ENCODE measurements at regions not wholly inside any gene's neighbourhood (a gene's known extent, or its start where the extent isn't known, plus 50 kb on each side); places are given as distances from the start of the nearest gene placed in this dataset.
"Not testable (repeated sequence)": the region's sequence is repeated elsewhere in the genome, so short reads cannot be mapped to it uniquely, and the experiment has no call there.

DNA sequence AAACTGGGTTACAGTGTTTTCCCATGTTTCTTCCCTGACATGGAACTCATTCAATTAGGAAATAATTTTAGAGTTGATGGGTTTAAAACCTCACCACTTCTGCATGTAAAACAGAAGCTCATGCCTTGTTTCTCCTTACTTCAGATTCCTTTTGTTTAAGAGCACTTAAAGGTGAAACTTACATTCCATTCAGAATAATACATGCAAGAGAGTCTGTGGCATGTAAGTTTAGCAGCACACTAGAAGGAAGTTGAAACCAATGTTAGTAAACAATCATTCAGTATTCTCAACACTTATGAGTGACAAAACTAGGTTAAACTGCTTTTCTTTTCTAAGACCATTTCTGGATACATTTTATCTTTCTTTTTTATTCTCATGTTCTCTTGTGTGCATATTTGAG, 495.6 kb upstream of the PTCHD4 start:
- CTCF ChIA-PET, result no interaction called here
- POLR2A ChIA-PET, result no interaction called here
- Histone ChIP-seq H3K36me3 (ENCODE audit: control insufficient read depth, insufficient read depth, low read length) (no peaks in the 10 kb centered on the region), H3K4me3 (ENCODE audit: low read depth, low read length) (no peak overlapping the region), H3K27me3 (ENCODE audit: control insufficient read depth, insufficient read depth, low read length) (no peaks in the 10 kb centered on the region)
- TF ChIP-seq, protein P1, sequence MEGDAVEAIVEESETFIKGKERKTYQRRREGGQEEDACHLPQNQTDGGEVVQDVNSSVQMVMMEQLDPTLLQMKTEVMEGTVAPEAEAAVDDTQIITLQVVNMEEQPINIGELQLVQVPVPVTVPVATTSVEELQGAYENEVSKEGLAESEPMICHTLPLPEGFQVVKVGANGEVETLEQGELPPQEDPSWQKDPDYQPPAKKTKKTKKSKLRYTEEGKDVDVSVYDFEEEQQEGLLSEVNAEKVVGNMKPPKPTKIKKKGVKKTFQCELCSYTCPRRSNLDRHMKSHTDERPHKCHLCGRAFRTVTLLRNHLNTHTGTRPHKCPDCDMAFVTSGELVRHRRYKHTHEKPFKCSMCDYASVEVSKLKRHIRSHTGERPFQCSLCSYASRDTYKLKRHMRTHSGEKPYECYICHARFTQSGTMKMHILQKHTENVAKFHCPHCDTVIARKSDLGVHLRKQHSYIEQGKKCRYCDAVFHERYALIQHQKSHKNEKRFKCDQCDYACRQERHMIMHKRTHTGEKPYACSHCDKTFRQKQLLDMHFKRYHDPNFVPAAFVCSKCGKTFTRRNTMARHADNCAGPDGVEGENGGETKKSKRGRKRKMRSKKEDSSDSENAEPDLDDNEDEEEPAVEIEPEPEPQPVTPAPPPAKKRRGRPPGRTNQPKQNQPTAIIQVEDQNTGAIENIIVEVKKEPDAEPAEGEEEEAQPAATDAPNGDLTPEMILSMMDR (IDR thresholded peaks at IDR 0.05; ENCODE audit: insufficient read depth, low read depth, low read length), result no peak
- DNase-seq (ENCODE audit: low read depth), result no peak

DNA sequence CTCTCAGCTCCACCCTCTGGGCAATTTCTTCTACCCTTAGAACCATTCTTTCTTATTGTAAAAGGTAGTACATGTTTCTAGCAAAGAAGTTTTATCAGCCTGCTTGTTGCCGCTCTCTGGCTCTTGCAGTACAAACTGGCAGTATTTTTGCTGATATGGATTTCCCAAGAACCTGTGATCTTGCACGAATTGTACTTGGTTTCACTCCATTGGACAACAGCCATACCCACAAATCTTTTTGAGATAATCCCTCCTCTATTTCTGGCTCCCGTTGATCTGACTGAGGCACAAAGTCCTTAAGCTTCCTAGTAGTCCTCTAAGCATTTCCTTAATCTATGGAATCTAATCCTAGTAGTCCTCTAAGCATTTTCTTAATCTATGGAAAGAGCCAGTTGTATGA, 487.0 kb upstream of the PTCHD4 start:
- Histone ChIP-seq H3K27me3 (ENCODE audit: control insufficient read depth, insufficient read depth, low read length) (peaks cover 4% of the 10 kb centered on the region; the same call in 1 of the 2 replicates), H3K36me3 (ENCODE audit: control insufficient read depth, insufficient read depth, low read length) (no peaks in the 10 kb centered on the region), H3K4me3 (ENCODE audit: low read depth, low read length) (no peak overlapping the region)
- TF ChIP-seq, protein P1 (IDR thresholded peaks at IDR 0.05; ENCODE audit: insufficient read depth, low read depth, low read length), result no peak
- ChIA-PET CTCF (interaction anchor here (1.6 kb wide), 1 partner anchor 11 kb away, joined by 6 read pairs; no protein-coding TSS in a partner anchor), POLR2A (no interaction called here)
- DNase-seq (ENCODE audit: low read depth), result no peak

DNA sequence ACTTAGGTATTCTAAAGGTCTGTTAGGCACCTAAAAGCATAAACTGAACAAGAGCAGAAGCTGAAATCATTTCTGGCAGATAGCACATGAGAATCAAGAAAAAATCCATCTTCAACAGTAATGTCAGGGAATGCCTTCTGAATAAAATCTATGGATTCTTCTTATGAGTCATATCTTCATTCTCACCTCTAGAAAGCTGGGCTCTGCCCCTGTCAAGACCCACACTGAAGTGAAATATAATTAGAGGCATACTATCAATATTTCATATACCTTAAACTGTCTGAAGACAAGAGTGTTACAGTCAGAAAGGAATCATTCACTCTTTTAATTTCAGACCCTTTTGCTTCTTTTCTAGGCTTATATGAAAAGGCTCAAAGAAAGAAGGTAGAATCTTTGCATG, 485.8 kb upstream of the PTCHD4 start:
- no peaks in the 10 kb centered on the region for H3K36me3 ChIP-seq (ENCODE audit: control insufficient read depth, insufficient read depth, low read length)
- POLR2A ChIA-PET, result no interaction called here
- no peak for DNase-seq (ENCODE audit: low read depth)
- no peak overlapping the region for H3K4me3 ChIP-seq (ENCODE audit: low read depth, low read length)
- TF ChIP-seq, protein P1 (IDR thresholded peaks at IDR 0.05; ENCODE audit: insufficient read depth, low read depth, low read length), result no peak
- H3K27me3 ChIP-seq (ENCODE audit: control insufficient read depth, insufficient read depth, low read length), result peaks cover 4% of the 10 kb centered on the region; the same call in 1 of the 2 replicates
- CTCF ChIA-PET, result interaction anchor here (0.6 kb wide), 1 partner anchor 21 kb away, joined by 3 read pairs; no protein-coding TSS in a partner anchor

DNA sequence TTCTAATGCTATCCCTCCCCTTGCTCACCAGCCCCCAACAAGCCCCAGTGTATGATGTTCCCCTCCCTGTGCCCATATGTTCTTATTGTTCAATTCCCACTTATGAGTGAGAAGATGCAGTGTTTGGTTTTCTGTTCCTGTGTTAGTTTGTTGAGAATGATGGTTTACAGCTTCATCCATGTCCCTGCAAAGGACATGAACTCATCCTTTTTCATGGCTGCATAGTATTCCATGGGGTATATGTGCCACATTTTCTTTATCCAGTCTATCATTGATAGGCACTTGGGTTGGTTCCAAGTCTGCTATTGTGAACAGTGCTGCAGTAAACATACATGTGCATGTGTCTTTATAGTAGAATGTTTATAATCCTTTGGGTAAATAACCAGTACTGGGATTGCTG, 480.2 kb upstream of the PTCHD4 start:
- CTCF ChIA-PET; H3K27me3 ChIP-seq (ENCODE audit: control insufficient read depth, insufficient read depth, low read length); POLR2A ChIA-PET: not testable (repeated sequence)

DNA sequence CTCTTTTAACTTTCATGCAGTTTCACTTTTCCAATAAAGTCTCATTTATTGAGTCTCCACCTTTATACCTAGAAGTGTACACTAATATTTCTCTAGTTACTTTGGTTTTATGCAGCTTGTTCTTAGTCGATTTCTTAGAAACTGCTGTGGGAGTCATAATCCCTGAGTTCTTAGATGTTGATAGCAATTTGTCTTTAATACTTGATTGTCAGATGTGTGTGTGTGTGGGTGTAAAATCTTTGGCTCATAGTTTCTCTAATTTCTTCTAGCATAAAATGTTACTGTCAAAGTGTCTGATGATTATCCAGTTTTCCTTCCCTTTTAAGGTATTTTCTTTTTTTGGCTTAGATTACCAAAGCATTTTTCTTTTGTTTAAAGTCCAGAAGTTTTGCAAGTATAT, 473.8 kb upstream of the PTCHD4 start:
- DNase-seq (ENCODE audit: low read depth), result no peak
- TF ChIP-seq, protein P1 (IDR thresholded peaks at IDR 0.05; ENCODE audit: insufficient read depth, low read depth, low read length), result no peak
- Histone ChIP-seq H3K27me3 (ENCODE audit: control insufficient read depth, insufficient read depth, low read length) (no peaks in the 10 kb centered on the region), H3K36me3 (ENCODE audit: control insufficient read depth, insufficient read depth, low read length) (no peaks in the 10 kb centered on the region), H3K4me3 (ENCODE audit: low read depth, low read length) (no peak overlapping the region)
- ChIA-PET CTCF (no interaction called here), POLR2A (no interaction called here)

More for the DNA sequence above, 480.2 kb upstream of the PTCHD4 start:
- H3K36me3 ChIP-seq (ENCODE audit: control insufficient read depth, insufficient read depth, low read length); DNase-seq (ENCODE audit: low read depth); H3K4me3 ChIP-seq (ENCODE audit: low read depth, low read length): not testable (repeated sequence)

DNA sequence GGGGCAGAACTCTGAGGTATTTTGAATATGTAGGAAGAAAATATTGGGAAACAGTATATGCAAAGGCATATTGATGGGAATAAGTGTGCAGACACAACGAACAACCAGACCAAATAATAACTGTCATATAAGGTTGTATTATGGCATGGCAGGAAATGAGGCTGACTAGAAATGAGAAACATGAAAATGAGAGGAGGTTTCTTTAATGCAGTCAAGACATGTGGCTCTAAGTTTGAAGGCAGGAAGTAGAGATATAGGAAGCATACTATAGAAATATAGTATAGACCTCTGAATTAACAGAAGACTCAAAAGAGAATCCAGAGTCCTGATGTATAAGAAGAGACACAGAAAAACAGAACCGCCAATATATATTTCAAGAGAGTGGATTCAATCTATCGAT, 459.7 kb upstream of the PTCHD4 start:
- CTCF ChIA-PET, result no interaction called here

More for the DNA sequence above, 459.7 kb upstream of the PTCHD4 start:
- Histone ChIP-seq H3K36me3 (ENCODE audit: control insufficient read depth, insufficient read depth, low read length) (no peaks in the 10 kb centered on the region), H3K27me3 (ENCODE audit: control insufficient read depth, insufficient read depth, low read length) (no peaks in the 10 kb centered on the region), H3K4me3 (ENCODE audit: low read depth, low read length) (no peak overlapping the region)
- DNase-seq (ENCODE audit: low read depth), result no peak
- TF ChIP-seq, protein P1 (IDR thresholded peaks at IDR 0.05; ENCODE audit: insufficient read depth, low read depth, low read length), result no peak
- POLR2A ChIA-PET, result no interaction called here

Data from BJ (cell line).